T-cell (primary cell): ENCODE measurements at regions not wholly inside any gene's neighbourhood (a gene's known extent, or its start where the extent isn't known, plus 50 kb on each side); places are given as distances from the start of the nearest gene placed in this dataset.
"Not testable (repeated sequence)": the region's sequence is repeated elsewhere in the genome, so short reads cannot be mapped to it uniquely, and the experiment has no call there.

ENCODE experiments used
- ATAC-seq, 4 experiments: fragments of 200-7000 bp in 3 of 4; fragments of 150-1000 bp in 1 of 4; cut with Tn5 transposase; replicated peaks in 1 of 4; 1 replicate in 3 of 4; 2 replicates in 1 of 4; pipeline ENCODE4 v1.10.0; 2021; ENCODE audit warnings: moderate library complexity in 3 of 4, mild to moderate bottlenecking in 2 of 4, moderate number of reproducible peaks in 1 of 4
- CTCF ChIA-PET, 2 donors: fragments of 300-600 bp; sonication (Branson Sonifier 250); formaldehyde crosslinking; loops; one replicate each; lab custom pipeline; 2022; ENCODE audit warnings: antibody characterized with exemption in 2 of 2; lab: Charles Lee
- POLR2A ChIA-PET, 2 donors: fragments of 300-600 bp; sonication (Branson Sonifier 250); formaldehyde crosslinking; loops; one replicate each; lab custom pipeline; 2022; ENCODE audit warnings: antibody characterized with exemption in 2 of 2; lab: Charles Lee
- DNase-seq, 35 experiments: peaks; one replicate each; pipeline versions ENCODE4 v3.0.0 to v3.0.0-alpha.2; 2013 to 2023
- H3K27ac ChIP-seq: one replicate; pipeline ENCODE4 v1.5.1; 2013; ENCODE audit warnings: low read length
- H3K27me3 ChIP-seq, 2 experiments: replicated peaks in 1 of 2; 1 replicate in 1 of 2; 2 replicates in 1 of 2; pipeline versions ENCODE4 v1.6.1 to v1.7.0; 2013; ENCODE audit warnings: low read length in 1 of 2, mixed read lengths in 1 of 2; ENCODE audit not compliant: control insufficient read depth in 2 of 2, insufficient read depth in 2 of 2; ENCODE audit errors: extremely low read depth in 1 of 2
- H3K36me3 ChIP-seq, 2 donors: 1 replicate in 1 of 2; 2 replicates in 1 of 2; pipeline versions ENCODE4 v1.6.1 to v1.7.0; 2013; ENCODE audit warnings: low read length in 1 of 2; ENCODE audit not compliant: control insufficient read depth in 2 of 2, insufficient read depth in 1 of 2; ENCODE audit errors: extremely low read depth in 1 of 2
- H3K4me1 ChIP-seq, 2 experiments: 1 replicate in 1 of 2; 2 replicates in 1 of 2; pipeline versions ENCODE4 v1.6.1 to v1.7.0; 2013; ENCODE audit warnings: low read length in 2 of 2, mixed read lengths in 1 of 2; ENCODE audit not compliant: insufficient read depth in 2 of 2, control insufficient read depth in 1 of 2; ENCODE audit errors: extremely low read depth in 1 of 2
- H3K4me3 ChIP-seq, 2 donors: 1 replicate in 1 of 2; 2 replicates in 1 of 2; pipeline versions ENCODE4 v1.5.1 to v1.7.0; 2013; ENCODE audit warnings: mild to moderate bottlenecking in 2 of 2, low read length in 1 of 2, moderate library complexity in 1 of 2; ENCODE audit not compliant: control insufficient read depth in 1 of 2; ENCODE audit errors: extremely low read depth in 1 of 2
- H3K9me3 ChIP-seq: 2 replicates; pipeline ENCODE4 v1.7.0; 2013
- H3K27ac Mint-ChIP-seq, 2 donors: one replicate each; pipeline ENCODE4 v1.8.0; 2020 to 2021; ENCODE audit warnings: mild to moderate bottlenecking in 2 of 2, mixed read lengths in 2 of 2
- H3K27me3 Mint-ChIP-seq, 2 donors: one replicate each; pipeline ENCODE4 v1.8.0; 2021 to 2022; ENCODE audit warnings: mixed read lengths in 2 of 2
- H3K36me3 Mint-ChIP-seq: one replicate; pipeline ENCODE4 v1.8.0; 2021; ENCODE audit warnings: mixed read lengths
- H3K4me1 Mint-ChIP-seq, 3 donors: one replicate each; pipeline ENCODE4 v1.8.0; 2020 to 2022; ENCODE audit warnings: mixed read lengths in 3 of 3, mild to moderate bottlenecking in 1 of 3
- H3K4me3 Mint-ChIP-seq, 3 donors: one replicate each; pipeline ENCODE4 v1.8.0; 2020 to 2022; ENCODE audit warnings: mild to moderate bottlenecking in 3 of 3, mixed read lengths in 3 of 3, moderate library complexity in 3 of 3
- H3K9me3 Mint-ChIP-seq, 3 donors: one replicate each; pipeline ENCODE4 v1.8.0; 2020 to 2022; ENCODE audit warnings: mixed read lengths in 3 of 3
- WGBS: methylation state at CpG from one replicate; pipeline ENCODE4 v1.1.5; 2013; ENCODE audit warnings: missing lambda C conversion rate; ENCODE audit not compliant: insufficient coverage; 5-methylcytosine and 5-hydroxymethylcytosine counted together

- ChIA-PET POLR2A (no interaction called here), CTCF (no interaction called here)
- Mint-ChIP-seq H3K27me3 (no peaks in the 10 kb centered on the region), H3K36me3 (no peaks in the 10 kb centered on the region), H3K4me3 (no peak overlapping the region), H3K4me1 (no peaks in the 10 kb centered on the region), H3K27ac (no peak overlapping the region), H3K9me3 (peaks cover 14 to 37% (median 25%) of the 10 kb centered on the region in 3 donors)
- Histone ChIP-seq H3K27me3 (no peaks in the 10 kb centered on the region), H3K4me3 (no peak overlapping the region), H3K27ac (no peak overlapping the region), H3K9me3 (no peaks in the 10 kb centered on the region), H3K4me1 (no peaks in the 10 kb centered on the region), H3K36me3 (no peaks in the 10 kb centered on the region)
- DNase-seq, result no peak
- no peak for ATAC-seq
- WGBS, result no CpG with 5 or more reads among the region's 2 CpGs
Measured at GRCh38 chr10:65172249-65172648, 1651.0 kb downstream of the REEP3 start.

- no peaks in the 10 kb centered on the region for H3K36me3 ChIP-seq
- H3K4me3 ChIP-seq, result no peak overlapping the region
- WGBS, result 96% methylated on average over 4 of the region's 7 CpGs
- H3K27ac Mint-ChIP-seq, result no peak overlapping the region
- H3K4me3 Mint-ChIP-seq, result no peak overlapping the region
- H3K27me3 Mint-ChIP-seq, result no peaks in the 10 kb centered on the region
- no peaks in the 10 kb centered on the region for H3K9me3 ChIP-seq
- H3K27me3 ChIP-seq, result no peaks in the 10 kb centered on the region
- H3K4me1 ChIP-seq, result no peaks in the 10 kb centered on the region
- no peak overlapping the region for H3K27ac ChIP-seq
- H3K9me3 Mint-ChIP-seq, result peaks cover 4 to 40% (median 22%) of the 10 kb centered on the region in 3 donors
- ATAC-seq (no peak), DNase-seq (no peak)
- ChIA-PET POLR2A (no interaction called here), CTCF (no interaction called here)
- no peaks in the 10 kb centered on the region for H3K36me3 Mint-ChIP-seq
- H3K4me1 Mint-ChIP-seq, result no peaks in the 10 kb centered on the region
Measured at GRCh38 chr10:65176994-65177393, 1655.8 kb downstream of the REEP3 start.

GRCh38 chr10:65183236-65183635 lies 1662.0 kb downstream of the REEP3 start:
- no peaks in the 10 kb centered on the region for H3K27me3 Mint-ChIP-seq
- H3K4me3 Mint-ChIP-seq, result no peak overlapping the region
- H3K9me3 ChIP-seq, result no peaks in the 10 kb centered on the region
- no peak overlapping the region for H3K27ac Mint-ChIP-seq
- CTCF ChIA-PET, result no interaction called here
- no peak overlapping the region for H3K4me3 ChIP-seq
- H3K27me3 ChIP-seq, result no peaks in the 10 kb centered on the region
- no CpG with 5 or more reads among the region's 1 CpG for WGBS
- no peaks in the 10 kb centered on the region for H3K4me1 Mint-ChIP-seq
- DNase-seq (no peak), ATAC-seq (no peak)
- H3K27ac ChIP-seq, result no peak overlapping the region
- no peaks in the 10 kb centered on the region for H3K36me3 ChIP-seq
- H3K4me1 ChIP-seq, result no peaks in the 10 kb centered on the region
- H3K9me3 Mint-ChIP-seq, result peaks cover 3 to 20% (median 8%) of the 10 kb centered on the region in 3 donors
- POLR2A ChIA-PET, result interaction anchor here in 1 of 2 donors (0.7 kb wide), 1 partner anchor 37 kb away, joined by 3 read pairs; no protein-coding TSS in a partner anchor
- H3K36me3 Mint-ChIP-seq, result no peaks in the 10 kb centered on the region

GRCh38 chr10:65186668-65187067 lies 1665.5 kb downstream of the REEP3 start:
- H3K4me3 Mint-ChIP-seq, H3K27ac ChIP-seq, H3K36me3 ChIP-seq, H3K27ac Mint-ChIP-seq, H3K9me3 ChIP-seq, H3K9me3 Mint-ChIP-seq, ATAC-seq, H3K4me1 Mint-ChIP-seq, H3K36me3 Mint-ChIP-seq, CTCF ChIA-PET, POLR2A ChIA-PET, H3K4me1 ChIP-seq, H3K27me3 Mint-ChIP-seq, DNase-seq, H3K4me3 ChIP-seq, H3K27me3 ChIP-seq: not testable (repeated sequence)
- WGBS, result no CpG with 5 or more reads among the region's 1 CpG

GRCh38 chr10:65194126-65194525 lies 1672.9 kb downstream of the REEP3 start:
- WGBS, result 63% methylated on average over 3 of the region's 7 CpGs
- Histone ChIP-seq H3K9me3 (no peaks in the 10 kb centered on the region), H3K4me3 (no peak overlapping the region), H3K36me3 (no peaks in the 10 kb centered on the region), H3K27me3 (no peaks in the 10 kb centered on the region), H3K4me1 (no peaks in the 10 kb centered on the region), H3K27ac (no peak overlapping the region)
- no peak for DNase-seq
- no peaks in the 10 kb centered on the region for H3K4me1 Mint-ChIP-seq
- H3K36me3 Mint-ChIP-seq, result no peaks in the 10 kb centered on the region
- H3K27me3 Mint-ChIP-seq, result no peaks in the 10 kb centered on the region
- no peak overlapping the region for H3K27ac Mint-ChIP-seq
- POLR2A ChIA-PET, result no interaction called here
- CTCF ChIA-PET, result no interaction called here
- ATAC-seq, result no peak
- H3K9me3 Mint-ChIP-seq, result peaks cover 2 to 10% (median 8%) of the 10 kb centered on the region in 3 donors
- H3K4me3 Mint-ChIP-seq, result no peak overlapping the region

GRCh38 chr10:65194555-65194954 lies 1673.4 kb downstream of the REEP3 start:
- Mint-ChIP-seq H3K4me1 (no peaks in the 10 kb centered on the region), H3K36me3 (no peaks in the 10 kb centered on the region), H3K27ac (no peak overlapping the region), H3K4me3 (no peak overlapping the region), H3K27me3 (no peaks in the 10 kb centered on the region), H3K9me3 (peaks cover 2 to 10% (median 8%) of the 10 kb centered on the region in 3 donors)
- H3K4me3 ChIP-seq, result no peak overlapping the region
- ATAC-seq (no peak), DNase-seq (no peak)
- H3K27me3 ChIP-seq, result no peaks in the 10 kb centered on the region
- no peaks in the 10 kb centered on the region for H3K4me1 ChIP-seq
- no peaks in the 10 kb centered on the region for H3K9me3 ChIP-seq
- H3K36me3 ChIP-seq, result no peaks in the 10 kb centered on the region
- ChIA-PET POLR2A (no interaction called here), CTCF (no interaction called here)
- 67% methylated on average over 1 of the region's 2 CpGs for WGBS
- H3K27ac ChIP-seq, result no peak overlapping the region

- Histone ChIP-seq H3K4me3 (no peak overlapping the region), H3K36me3 (no peaks in the 10 kb centered on the region), H3K9me3 (no peaks in the 10 kb centered on the region), H3K4me1 (no peaks in the 10 kb centered on the region), H3K27ac (no peak overlapping the region), H3K27me3 (no peaks in the 10 kb centered on the region)
- CTCF ChIA-PET, result no interaction called here
- POLR2A ChIA-PET, result no interaction called here
- Mint-ChIP-seq H3K27ac (no peak overlapping the region), H3K27me3 (no peaks in the 10 kb centered on the region), H3K4me1 (no peaks in the 10 kb centered on the region), H3K36me3 (no peaks in the 10 kb centered on the region), H3K9me3 (peaks cover 5 to 11% (median 5%) of the 10 kb centered on the region in 3 donors), H3K4me3 (no peak overlapping the region)
- WGBS, result no CpG with 5 or more reads among the region's 1 CpG
- ATAC-seq (no peak), DNase-seq (no peak)
Measured at GRCh38 chr10:65196111-65196510, 1674.9 kb downstream of the REEP3 start.
